CD8-positive, alpha-beta memory T cell (primary cell): ENCODE measurements at regions not wholly inside any gene's neighbourhood (a gene's known extent, or its start where the extent isn't known, plus 50 kb on each side); places are given as distances from the start of the nearest gene placed in this dataset.

ENCODE experiments used
- CTCF ChIA-PET: fragments of 350-600 bp; sonication (Branson Sonifier 250); formaldehyde crosslinking; loops from one replicate; lab custom pipeline; 2021; ENCODE audit warnings: antibody characterized with exemption; lab: Charles Lee
- POLR2A ChIA-PET: fragments of 350-600 bp; sonication (Branson Sonifier 250); formaldehyde crosslinking; loops from one replicate; lab custom pipeline; 2021; ENCODE audit warnings: antibody characterized with exemption; lab: Charles Lee
- DNase-seq, 5 donors: peaks; one replicate each; pipeline versions ENCODE4 v3.0.0 to v3.0.0-alpha.2; 2020 to 2022; ENCODE audit warnings: mixed read lengths in 1 of 5
- H3K27ac ChIP-seq: one replicate; pipeline ENCODE4 v1.7.0; 2013; ENCODE audit warnings: low read depth, mild to moderate bottlenecking, low read length, moderate library complexity
- H3K27me3 ChIP-seq: 2 replicates; pipeline ENCODE4 v1.7.0; 2013; ENCODE audit warnings: low read length, mild to moderate bottlenecking; ENCODE audit not compliant: insufficient read depth, poor library complexity, severe bottlenecking
- H3K36me3 ChIP-seq: 2 replicates; pipeline ENCODE4 v1.7.0; 2013; ENCODE audit warnings: mild to moderate bottlenecking, low read length, moderate library complexity; ENCODE audit not compliant: insufficient read depth
- H3K4me1 ChIP-seq: 2 replicates; pipeline ENCODE4 v1.7.0; 2013; ENCODE audit warnings: mild to moderate bottlenecking, low read length, moderate library complexity; ENCODE audit not compliant: insufficient read depth
- H3K4me3 ChIP-seq: 2 replicates; pipeline ENCODE4 v1.7.0; 2013; ENCODE audit warnings: mild to moderate bottlenecking, low read length
- H3K9me3 ChIP-seq: 2 replicates; pipeline ENCODE4 v1.7.0; 2013; ENCODE audit warnings: mild to moderate bottlenecking, low read length
- H3K27ac Mint-ChIP-seq, 8 donors: one replicate each; pipeline ENCODE4 v1.8.0; 2020 to 2021; ENCODE audit warnings: mixed read lengths in 8 of 8, mild to moderate bottlenecking in 6 of 8, inconsistent platforms in 3 of 8, moderate library complexity in 3 of 8
- H3K27me3 Mint-ChIP-seq, 2 donors: one replicate each; pipeline ENCODE4 v1.8.0; 2020 to 2021; ENCODE audit warnings: mixed read lengths in 2 of 2, mild to moderate bottlenecking in 1 of 2, moderate library complexity in 1 of 2
- H3K36me3 Mint-ChIP-seq, 3 donors: one replicate each; pipeline ENCODE4 v1.8.0; 2020 to 2021; ENCODE audit warnings: mixed read lengths in 3 of 3, inconsistent platforms in 1 of 3, mild to moderate bottlenecking in 1 of 3
- H3K4me1 Mint-ChIP-seq, 3 donors: one replicate each; pipeline ENCODE4 v1.8.0; 2020 to 2021; ENCODE audit warnings: mixed read lengths in 3 of 3, inconsistent platforms in 1 of 3, mild to moderate bottlenecking in 1 of 3
- H3K4me3 Mint-ChIP-seq, 7 donors: one replicate each; pipeline ENCODE4 v1.8.0; 2020 to 2021; ENCODE audit warnings: mixed read lengths in 7 of 7, mild to moderate bottlenecking in 6 of 7, moderate library complexity in 4 of 7, inconsistent platforms in 2 of 7
- H3K9me3 Mint-ChIP-seq, 5 donors: one replicate each; pipeline ENCODE4 v1.8.0; 2020 to 2022; ENCODE audit warnings: mixed read lengths in 5 of 5, mild to moderate bottlenecking in 3 of 5, moderate library complexity in 2 of 5, inconsistent platforms in 1 of 5

DNA sequence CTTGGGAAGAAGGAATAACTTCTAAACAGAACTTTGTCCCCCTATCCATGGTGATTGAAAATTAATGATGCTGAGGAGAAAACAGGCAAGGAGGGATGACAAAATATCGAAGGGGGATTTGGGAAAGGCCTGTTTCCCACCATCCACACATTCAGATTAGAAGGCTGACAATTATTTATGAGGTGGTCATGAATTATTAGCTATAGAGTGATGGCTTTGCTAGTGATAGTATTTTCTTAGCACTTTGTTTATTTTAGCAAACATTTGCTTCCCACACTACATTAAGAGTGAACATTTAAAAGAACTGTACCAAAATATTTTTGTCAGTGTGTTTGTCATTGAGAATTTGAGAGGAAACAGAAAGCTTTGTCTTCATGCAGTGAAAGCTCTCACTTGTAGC lies 172.6 kb upstream of the PDZRN3 start:
- Mint-ChIP-seq H3K27ac (no peak overlapping the region), H3K4me1 (no peaks in the 10 kb centered on the region), H3K27me3 (no peaks in the 10 kb centered on the region), H3K36me3 (no peaks in the 10 kb centered on the region), H3K9me3 (peaks cover 7 to 18% (median 8%) of the 10 kb centered on the region in 5 donors), H3K4me3 (no peak overlapping the region)
- ChIA-PET POLR2A (no interaction called here), CTCF (no interaction called here)
- Histone ChIP-seq H3K36me3 (no peaks in the 10 kb centered on the region), H3K4me3 (no peak overlapping the region), H3K27me3 (no peaks in the 10 kb centered on the region), H3K4me1 (no peaks in the 10 kb centered on the region), H3K27ac (no peak overlapping the region), H3K9me3 (no peaks in the 10 kb centered on the region)
- no peak for DNase-seq

DNA sequence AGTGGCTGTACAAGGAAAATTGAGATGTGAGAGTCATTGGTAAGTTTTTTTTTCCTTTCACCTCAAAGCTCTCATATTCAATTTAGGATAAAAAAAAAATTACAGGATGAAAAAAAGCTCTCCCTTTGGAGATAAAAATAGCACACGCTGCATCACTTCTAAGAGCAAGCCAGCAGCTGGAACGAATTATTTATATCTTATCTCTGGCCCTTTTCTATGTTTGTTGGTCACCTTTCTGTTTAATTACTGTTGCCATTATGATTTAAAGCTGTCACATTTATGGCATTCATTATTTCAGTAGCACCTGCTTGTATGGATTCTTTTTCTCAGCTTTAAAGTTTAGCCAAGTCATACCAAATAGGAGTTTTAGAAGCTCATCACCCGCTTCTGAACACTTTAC lies 171.6 kb upstream of the PDZRN3 start:
- H3K36me3 ChIP-seq: no peaks in the 10 kb centered on the region
- ChIA-PET CTCF (no interaction called here), POLR2A (no interaction called here)
- DNase-seq: no peak
- no peaks in the 10 kb centered on the region for H3K27me3 ChIP-seq
- H3K9me3 Mint-ChIP-seq: peaks cover 7 to 18% (median 8%) of the 10 kb centered on the region in 5 donors
- H3K9me3 ChIP-seq: no peaks in the 10 kb centered on the region
- H3K36me3 Mint-ChIP-seq: no peaks in the 10 kb centered on the region
- no peaks in the 10 kb centered on the region for H3K4me1 ChIP-seq
- H3K4me3 Mint-ChIP-seq: no peak overlapping the region
- no peaks in the 10 kb centered on the region for H3K27me3 Mint-ChIP-seq
- H3K4me3 ChIP-seq: no peak overlapping the region
- no peak overlapping the region for H3K27ac Mint-ChIP-seq
- H3K27ac ChIP-seq: no peak overlapping the region
- H3K4me1 Mint-ChIP-seq: no peaks in the 10 kb centered on the region

DNA sequence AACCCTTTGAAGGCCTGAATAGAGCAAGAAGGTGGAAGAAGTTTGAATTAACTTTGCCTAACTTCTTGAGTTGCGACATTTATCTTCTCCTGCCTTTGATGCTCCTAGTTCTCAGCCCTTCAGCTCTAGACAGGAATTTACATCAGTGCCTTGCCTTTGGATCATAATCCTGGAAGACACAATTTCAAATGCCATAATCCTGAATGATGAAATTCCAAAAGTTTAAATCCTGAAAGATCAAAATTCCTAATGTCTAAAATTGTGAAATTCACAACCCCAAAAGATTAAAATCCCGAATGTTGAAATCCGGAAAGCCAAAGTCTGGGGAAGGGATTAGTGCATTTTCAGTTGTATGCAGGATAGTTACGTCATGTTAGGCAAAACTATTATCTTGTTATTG lies 166.6 kb upstream of the PDZRN3 start:
- CTCF ChIA-PET: no interaction called here
- Mint-ChIP-seq H3K27me3 (no peaks in the 10 kb centered on the region), H3K4me1 (no peaks in the 10 kb centered on the region), H3K27ac (no peak overlapping the region), H3K36me3 (no peaks in the 10 kb centered on the region), H3K9me3 (peaks cover 0 to 14% (median 5%) of the 10 kb centered on the region in 5 donors), H3K4me3 (no peak overlapping the region)
- Histone ChIP-seq H3K4me3 (no peak overlapping the region), H3K36me3 (no peaks in the 10 kb centered on the region), H3K27me3 (no peaks in the 10 kb centered on the region), H3K9me3 (no peaks in the 10 kb centered on the region), H3K27ac (no peak overlapping the region), H3K4me1 (no peaks in the 10 kb centered on the region)
- POLR2A ChIA-PET: no interaction called here
- no peak for DNase-seq

DNA sequence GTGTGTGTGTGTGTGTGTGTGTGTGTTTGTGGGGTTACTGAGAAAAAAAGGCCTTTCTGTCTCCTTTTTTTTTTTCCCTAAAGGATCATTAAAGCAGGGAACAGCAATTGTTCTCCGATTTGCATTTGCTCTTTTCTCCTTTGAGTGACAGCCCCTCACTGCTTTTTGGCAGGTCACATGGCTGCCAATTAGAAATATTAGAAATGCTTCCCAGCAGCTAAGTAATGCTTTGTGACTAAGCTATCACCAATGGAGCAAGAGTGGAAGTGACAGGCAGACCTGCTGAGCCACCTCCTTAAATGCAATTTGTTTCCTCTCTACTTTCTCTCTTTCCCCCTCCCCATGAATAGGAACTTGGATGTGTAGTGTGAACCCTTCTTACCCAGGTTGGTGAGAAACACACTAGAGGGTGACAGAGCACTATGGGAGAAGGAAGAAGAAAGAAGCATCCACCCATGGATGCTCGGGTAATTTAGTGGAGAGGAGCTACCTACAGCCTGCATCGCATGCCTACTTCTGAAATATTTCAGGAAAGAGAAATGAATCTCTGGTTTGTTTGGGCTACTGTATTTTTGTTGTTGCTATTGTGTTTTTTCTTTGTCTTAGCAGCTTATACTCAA lies 165.2 kb upstream of the PDZRN3 start:
- Histone ChIP-seq H3K36me3 (no peaks in the 10 kb centered on the region), H3K27ac (no peak overlapping the region), H3K9me3 (no peaks in the 10 kb centered on the region), H3K4me1 (no peaks in the 10 kb centered on the region), H3K27me3 (no peaks in the 10 kb centered on the region), H3K4me3 (no peak overlapping the region)
- peaks cover 0 to 11% (median 5%) of the 10 kb centered on the region in 5 donors for H3K9me3 Mint-ChIP-seq
- DNase-seq: no peak
- ChIA-PET CTCF (no interaction called here), POLR2A (no interaction called here)
- peak overlapping the region in 1 of 8 donors; percentile 24 for H3K27ac Mint-ChIP-seq
- H3K4me3 Mint-ChIP-seq: no peak overlapping the region
- H3K36me3 Mint-ChIP-seq: no peaks in the 10 kb centered on the region
- H3K27me3 Mint-ChIP-seq: no peaks in the 10 kb centered on the region
- no peaks in the 10 kb centered on the region for H3K4me1 Mint-ChIP-seq

DNA sequence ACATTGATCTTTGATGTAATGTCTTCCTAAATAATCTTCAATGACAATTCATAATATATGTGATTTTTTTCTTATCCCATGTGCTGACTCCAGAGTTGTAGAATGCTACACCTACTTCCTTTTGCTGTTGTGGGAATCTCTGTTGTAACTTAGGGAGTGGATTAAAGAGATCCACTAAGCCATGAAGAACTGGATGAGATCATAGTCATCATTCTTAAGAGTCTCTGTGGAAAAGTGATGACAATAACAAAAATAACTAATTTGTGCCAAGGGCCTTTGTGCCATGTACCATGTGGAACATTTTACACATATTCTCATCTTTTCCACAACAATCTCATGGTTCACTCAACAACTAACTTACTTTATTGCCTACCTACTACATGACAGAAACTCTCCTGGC lies 162.9 kb upstream of the PDZRN3 start:
- Histone ChIP-seq H3K36me3 (no peaks in the 10 kb centered on the region), H3K27ac (no peak overlapping the region), H3K27me3 (no peaks in the 10 kb centered on the region), H3K4me1 (no peaks in the 10 kb centered on the region), H3K4me3 (no peak overlapping the region), H3K9me3 (no peaks in the 10 kb centered on the region)
- CTCF ChIA-PET: no interaction called here
- Mint-ChIP-seq H3K27ac (no peak overlapping the region), H3K4me3 (no peak overlapping the region), H3K9me3 (peaks cover 0 to 6% (median 4%) of the 10 kb centered on the region in 5 donors), H3K27me3 (peaks cover 0 to 3% of the 10 kb centered on the region in 2 donors), H3K36me3 (peaks cover 0 to 1% (median 0%) of the 10 kb centered on the region in 3 donors), H3K4me1 (no peaks in the 10 kb centered on the region)
- POLR2A ChIA-PET: no interaction called here
- DNase-seq: no peak

DNA sequence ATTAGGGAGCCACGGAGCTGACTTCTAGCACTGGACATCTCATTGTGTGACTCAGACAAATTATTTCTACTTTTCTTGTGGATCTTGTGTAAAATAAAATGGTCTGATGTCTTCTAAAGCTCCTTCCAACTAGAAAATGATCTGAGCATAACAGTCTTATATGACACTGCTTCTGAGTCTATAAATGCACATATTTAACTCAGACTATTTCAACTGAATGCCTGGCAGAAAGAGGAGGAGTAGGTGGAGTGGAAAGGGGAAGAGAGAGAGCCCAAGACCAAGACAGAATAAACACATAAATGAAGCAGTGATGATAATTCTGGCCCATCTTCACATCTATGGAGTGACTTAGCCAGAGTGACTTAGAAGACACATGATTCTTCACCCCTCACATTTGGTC lies 162.3 kb upstream of the PDZRN3 start:
- Histone ChIP-seq H3K4me1 (no peaks in the 10 kb centered on the region), H3K36me3 (no peaks in the 10 kb centered on the region), H3K4me3 (no peak overlapping the region), H3K27me3 (no peaks in the 10 kb centered on the region), H3K27ac (no peak overlapping the region), H3K9me3 (no peaks in the 10 kb centered on the region)
- POLR2A ChIA-PET: no interaction called here
- no peak for DNase-seq
- Mint-ChIP-seq H3K27ac (no peak overlapping the region), H3K4me3 (no peak overlapping the region), H3K9me3 (peaks cover 0 to 6% (median 4%) of the 10 kb centered on the region in 5 donors), H3K36me3 (peaks cover 0 to 1% (median 0%) of the 10 kb centered on the region in 3 donors), H3K27me3 (peaks cover 0 to 3% of the 10 kb centered on the region in 2 donors), H3K4me1 (no peaks in the 10 kb centered on the region)
- CTCF ChIA-PET: no interaction called here

DNA sequence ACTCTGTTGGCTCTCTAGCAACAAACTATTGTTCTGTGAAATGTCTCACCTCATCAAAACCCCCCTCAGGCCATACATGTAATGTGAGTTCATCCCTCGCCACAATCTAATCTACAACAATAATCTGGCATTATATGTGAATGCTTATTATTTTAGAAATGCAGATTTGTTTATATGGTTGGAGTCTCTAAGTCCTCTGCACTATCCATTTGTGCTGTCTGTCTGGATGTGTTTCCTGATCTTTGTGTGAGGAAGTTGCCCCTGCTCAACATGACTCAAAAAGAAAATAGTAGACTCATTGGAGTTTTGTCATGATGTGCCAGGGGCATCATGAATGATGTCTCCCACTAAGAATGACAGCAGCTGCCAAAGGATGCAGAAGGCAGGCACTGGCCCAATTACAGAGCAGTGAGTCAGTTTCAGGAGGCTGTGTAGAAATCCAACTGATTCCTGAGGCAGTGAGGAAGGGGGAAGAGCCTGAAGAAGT lies 161.6 kb upstream of the PDZRN3 start:
- peaks cover 0 to 6% (median 4%) of the 10 kb centered on the region in 5 donors for H3K9me3 Mint-ChIP-seq
- no peak overlapping the region for H3K4me3 Mint-ChIP-seq
- CTCF ChIA-PET: no interaction called here
- H3K27ac ChIP-seq: no peak overlapping the region
- H3K4me3 ChIP-seq: no peak overlapping the region
- POLR2A ChIA-PET: no interaction called here
- no peaks in the 10 kb centered on the region for H3K9me3 ChIP-seq
- peaks cover 0 to 1% (median 0%) of the 10 kb centered on the region in 3 donors for H3K36me3 Mint-ChIP-seq
- H3K27ac Mint-ChIP-seq: no peak overlapping the region
- H3K36me3 ChIP-seq: no peaks in the 10 kb centered on the region
- H3K27me3 ChIP-seq: no peaks in the 10 kb centered on the region
- H3K27me3 Mint-ChIP-seq: peaks cover 0 to 3% of the 10 kb centered on the region in 2 donors
- H3K4me1 Mint-ChIP-seq: no peaks in the 10 kb centered on the region
- H3K4me1 ChIP-seq: no peaks in the 10 kb centered on the region
- DNase-seq: no peak

DNA sequence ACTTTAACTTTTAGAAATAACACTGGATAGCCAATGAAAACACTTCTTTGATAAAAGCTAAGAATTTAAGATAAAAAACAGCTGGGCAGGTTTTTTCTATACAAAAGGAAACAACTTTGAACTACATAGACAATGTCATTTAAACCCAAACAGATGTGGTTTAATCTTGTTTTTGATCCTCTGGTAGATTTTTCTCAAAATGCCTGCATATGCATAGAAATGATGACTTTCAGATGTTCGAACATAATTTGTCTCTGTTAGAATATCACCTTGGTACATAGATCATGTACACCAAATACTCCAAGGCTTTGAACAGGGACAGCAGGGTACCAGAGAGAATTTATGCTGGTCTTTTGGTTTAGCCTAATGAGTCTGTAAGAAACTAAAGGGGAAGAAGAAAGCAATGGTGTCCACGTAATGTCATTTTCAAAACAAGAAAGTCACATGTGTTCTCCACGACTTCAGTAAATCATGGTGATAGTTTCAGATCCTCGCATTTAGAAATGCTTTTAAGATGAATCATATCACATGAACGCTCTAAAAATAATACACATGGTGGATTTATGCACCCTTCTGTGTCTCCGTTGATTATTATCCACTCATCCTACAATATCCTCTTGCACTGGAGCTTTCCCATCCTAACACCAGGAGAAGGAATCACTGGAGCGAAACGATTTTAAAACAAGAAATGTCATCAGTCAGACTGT lies 160.1 kb upstream of the PDZRN3 start:
- DNase-seq: no peak
- H3K27ac ChIP-seq: no peak overlapping the region
- no peak overlapping the region for H3K4me3 ChIP-seq
- H3K9me3 Mint-ChIP-seq: peaks cover 0 to 6% (median 4%) of the 10 kb centered on the region in 5 donors
- no peaks in the 10 kb centered on the region for H3K9me3 ChIP-seq
- no peaks in the 10 kb centered on the region for H3K4me1 Mint-ChIP-seq
- H3K27me3 Mint-ChIP-seq: peaks cover 0 to 3% of the 10 kb centered on the region in 2 donors
- H3K36me3 ChIP-seq: no peaks in the 10 kb centered on the region
- peaks cover 0 to 1% (median 0%) of the 10 kb centered on the region in 3 donors for H3K36me3 Mint-ChIP-seq
- H3K27me3 ChIP-seq: no peaks in the 10 kb centered on the region
- CTCF ChIA-PET: interaction anchor here (0.7 kb wide), 1 partner anchor 9 kb away, joined by 3 read pairs; no protein-coding TSS in a partner anchor
- H3K4me1 ChIP-seq: no peaks in the 10 kb centered on the region
- H3K27ac Mint-ChIP-seq: no peak overlapping the region
- H3K4me3 Mint-ChIP-seq: no peak overlapping the region
- POLR2A ChIA-PET: no interaction called here
